GM18858 (cell line): ENCODE measurements at regions not wholly inside any gene's neighbourhood (a gene's known extent, or its start where the extent isn't known, plus 50 kb on each side); places are given as distances from the start of the nearest gene placed in this dataset.
"Not testable (repeated sequence)": the region's sequence is repeated elsewhere in the genome, so short reads cannot be mapped to it uniquely, and the experiment has no call there.

ENCODE experiments used
- ATAC-seq: cut with Tn5 transposase; IDR thresholded peaks from one replicate; pipeline ENCODE4 v1.9.1; 2021; ENCODE audit not compliant: unreplicated experiment

GRCh38 chr21:15645830-15646229 lies 84.0 kb upstream of the USP25 start:
- ATAC-seq, result no peak

GRCh38 chr21:15650735-15651134 lies 79.0 kb upstream of the USP25 start:
- no peak for ATAC-seq

- no peak for ATAC-seq
Measured at GRCh38 chr21:15651172-15651571, 78.6 kb upstream of the USP25 start.

- no peak for ATAC-seq
Measured at GRCh38 chr21:15653710-15654109, 76.1 kb upstream of the USP25 start.

- no peak for ATAC-seq
Measured at GRCh38 chr21:15654171-15654570, 75.6 kb upstream of the USP25 start.

- no peak for ATAC-seq
Measured at GRCh38 chr21:15659753-15660422, 69.9 kb upstream of the USP25 start.

GRCh38 chr21:15660423-15660804 lies 69.4 kb upstream of the USP25 start:
- no peak for ATAC-seq

- ATAC-seq, result no peak
Measured at GRCh38 chr21:15667010-15667409, 62.8 kb upstream of the USP25 start.

GRCh38 chr21:15667819-15668218 lies 62.0 kb upstream of the USP25 start:
- no peak for ATAC-seq

- ATAC-seq, result no peak
Measured at GRCh38 chr21:15669247-15669646, 60.5 kb upstream of the USP25 start.

GRCh38 chr21:15671188-15671587 lies 58.6 kb upstream of the USP25 start:
- peak; percentile 73 for ATAC-seq

GRCh38 chr21:15672578-15672977 lies 57.2 kb upstream of the USP25 start:
- not testable (repeated sequence) for ATAC-seq

- no peak for ATAC-seq
Measured at GRCh38 chr21:15676935-15677334, 52.8 kb upstream of the USP25 start.

GRCh38 chr21:15679630-15680029 lies 50.2 kb upstream of the USP25 start:
- no peak for ATAC-seq
